ENCODE measurements at regions not wholly inside any gene's neighbourhood (a gene's known extent, or its start where the extent isn't known, plus 50 kb on each side); places are given as distances from the start of the nearest gene placed in this dataset.

DNA sequence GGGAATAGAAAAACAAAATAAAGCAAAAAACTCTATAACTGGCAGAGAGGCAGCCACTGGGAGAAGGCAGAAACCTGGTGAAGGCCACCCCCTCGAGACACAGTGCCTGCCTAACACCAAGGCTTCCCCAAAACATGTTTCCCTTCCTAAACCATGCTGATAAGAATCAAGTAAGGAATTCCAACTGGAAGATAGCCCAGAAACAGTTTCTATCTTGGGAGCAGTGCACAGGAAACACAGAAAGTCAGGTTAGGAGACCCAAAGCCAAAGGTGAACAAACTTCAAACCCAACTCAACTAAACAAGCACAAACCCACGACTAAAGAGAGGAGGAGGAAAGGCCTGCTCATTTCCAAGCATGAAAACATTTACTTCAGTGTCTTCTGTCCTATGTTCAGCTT lies 433.7 kb upstream of the RGS17 start:
- Histone ChIP-seq H3K27me3 (ENCODE audit: control insufficient read depth in 1 of 2, insufficient read depth in 2 of 2, low read length in 2 of 2) (no peaks in the 10 kb centered on the region), H3K79me2 (ENCODE audit: insufficient read depth, low read length) (no peaks in the 10 kb centered on the region), H3K27ac (ENCODE audit: extremely low read length, insufficient read depth, low read length) (no peak overlapping the region), H3K9me3 (ENCODE audit: low read length) (0 out of 2 replicates have a peak, but pooled peaks cover 6% of the 10 kb centered on the region), H3K9ac (ENCODE audit: insufficient read depth, low read depth, low read length) (no peak overlapping the region), H3K36me3 (replicated peaks in 1 of 2; ENCODE audit: control insufficient read depth in 1 of 2, insufficient read depth in 2 of 2, low read length in 2 of 2) (no peaks in the 10 kb centered on the region), H3K4me3 (replicated peaks in 1 of 3; ENCODE audit: insufficient read depth in 1 of 3, low read depth in 2 of 3, low read length in 3 of 3) (no peak overlapping the region), H3K4me1 (ENCODE audit: insufficient read depth, low read length) (no peaks in the 10 kb centered on the region), H4K20me1 (ENCODE audit: insufficient read depth, low read length) (no peaks in the 10 kb centered on the region), H3K4me2 (ENCODE audit: low read depth, low read length) (no peak overlapping the region), H2AFZ (ENCODE audit: low read length) (no peak overlapping the region)
- DNase-seq (ENCODE audit: low spot score): no peak
- in situ Hi-C loops (cut with HindIII; ENCODE audit: extremely low pct_ligation_motif_present, low pct_unique_long_range_greater_than_20kb) (no loop called here), intact Hi-C loops (cut with micrococcal nuclease; ENCODE audit: unreplicated experiment) (no loop called here)
- 10% methylated on average over 2 of the region's 2 CpGs for WGBS (ENCODE audit: low lambda C conversion rate)
- POLR2A ChIA-PET: no interaction called here
- FAIRE-seq: no peak
- CTCF ChIA-PET (ENCODE audit: low intra/inter-chr PET ratio, low total read pairs): no interaction called here
- ATAC-seq: no peak
- no TSS peak for BruUV-seq (replicated peaks)
- TF ChIP-seq ZNF251 (CRISPR knock-in tag; IDR thresholded peaks at IDR 0.05) (no peak), ZBTB3 (CRISPR knock-in tag; IDR thresholded peaks at IDR 0.05; ENCODE audit: borderline replicate concordance, low read depth) (no peak), ZFP36L1 (CRISPR knock-in tag; IDR thresholded peaks at IDR 0.05) (no peak), ZSCAN25 (CRISPR knock-in tag; IDR thresholded peaks at IDR 0.05) (no peak), NPAS2 (CRISPR knock-in tag; IDR thresholded peaks at IDR 0.05; ENCODE audit: borderline replicate concordance) (no peak), ZNF629 (CRISPR knock-in tag; conservative IDR thresholded peaks at IDR 0.05) (no peak), CBFB (CRISPR knock-in tag; IDR thresholded peaks at IDR 0.05) (no peak), REL (CRISPR knock-in tag; conservative IDR thresholded peaks at IDR 0.05) (no peak), FIP1L1 (IDR thresholded peaks at IDR 0.05; ENCODE audit: borderline replicate concordance, insufficient read depth, low read depth, low read length) (no peak), ZNF367 (CRISPR knock-in tag; IDR thresholded peaks at IDR 0.05; ENCODE audit: borderline replicate concordance) (no peak), ZNF775 (CRISPR knock-in tag; IDR thresholded peaks at IDR 0.05; ENCODE audit: borderline replicate concordance) (no peak), ZMYM3 (CRISPR knock-in tag; IDR thresholded peaks at IDR 0.05) (no peak), GTF3A (CRISPR knock-in tag; conservative IDR thresholded peaks at IDR 0.05) (no peak), SALL1 (CRISPR knock-in tag; IDR thresholded peaks at IDR 0.05) (no peak), ONECUT2 (CRISPR knock-in tag; IDR thresholded peaks at IDR 0.05) (no peak)
- TF ChIP-seq, protein P1, sequence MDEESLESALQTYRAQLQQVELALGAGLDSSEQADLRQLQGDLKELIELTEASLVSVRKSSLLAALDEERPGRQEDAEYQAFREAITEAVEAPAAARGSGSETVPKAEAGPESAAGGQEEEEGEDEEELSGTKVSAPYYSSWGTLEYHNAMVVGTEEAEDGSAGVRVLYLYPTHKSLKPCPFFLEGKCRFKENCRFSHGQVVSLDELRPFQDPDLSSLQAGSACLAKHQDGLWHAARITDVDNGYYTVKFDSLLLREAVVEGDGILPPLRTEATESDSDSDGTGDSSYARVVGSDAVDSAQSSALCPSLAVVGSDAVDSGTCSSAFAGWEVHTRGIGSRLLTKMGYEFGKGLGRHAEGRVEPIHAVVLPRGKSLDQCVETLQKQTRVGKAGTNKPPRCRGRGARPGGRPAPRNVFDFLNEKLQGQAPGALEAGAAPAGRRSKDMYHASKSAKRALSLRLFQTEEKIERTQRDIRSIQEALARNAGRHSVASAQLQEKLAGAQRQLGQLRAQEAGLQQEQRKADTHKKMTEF (CRISPR knock-in tag; IDR thresholded peaks at IDR 0.05): no peak
- TF ChIP-seq, protein P2, sequence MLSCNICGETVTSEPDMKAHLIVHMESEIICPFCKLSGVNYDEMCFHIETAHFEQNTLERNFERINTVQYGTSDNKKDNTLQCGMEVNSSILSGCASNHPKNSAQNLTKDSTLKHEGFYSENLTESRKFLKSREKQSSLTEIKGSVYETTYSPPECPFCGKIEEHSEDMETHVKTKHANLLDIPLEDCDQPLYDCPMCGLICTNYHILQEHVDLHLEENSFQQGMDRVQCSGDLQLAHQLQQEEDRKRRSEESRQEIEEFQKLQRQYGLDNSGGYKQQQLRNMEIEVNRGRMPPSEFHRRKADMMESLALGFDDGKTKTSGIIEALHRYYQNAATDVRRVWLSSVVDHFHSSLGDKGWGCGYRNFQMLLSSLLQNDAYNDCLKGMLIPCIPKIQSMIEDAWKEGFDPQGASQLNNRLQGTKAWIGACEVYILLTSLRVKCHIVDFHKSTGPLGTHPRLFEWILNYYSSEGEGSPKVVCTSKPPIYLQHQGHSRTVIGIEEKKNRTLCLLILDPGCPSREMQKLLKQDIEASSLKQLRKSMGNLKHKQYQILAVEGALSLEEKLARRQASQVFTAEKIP (CRISPR knock-in tag; IDR thresholded peaks at IDR 0.05; ENCODE audit: borderline replicate concordance): no peak
- TF ChIP-seq, protein P3, sequence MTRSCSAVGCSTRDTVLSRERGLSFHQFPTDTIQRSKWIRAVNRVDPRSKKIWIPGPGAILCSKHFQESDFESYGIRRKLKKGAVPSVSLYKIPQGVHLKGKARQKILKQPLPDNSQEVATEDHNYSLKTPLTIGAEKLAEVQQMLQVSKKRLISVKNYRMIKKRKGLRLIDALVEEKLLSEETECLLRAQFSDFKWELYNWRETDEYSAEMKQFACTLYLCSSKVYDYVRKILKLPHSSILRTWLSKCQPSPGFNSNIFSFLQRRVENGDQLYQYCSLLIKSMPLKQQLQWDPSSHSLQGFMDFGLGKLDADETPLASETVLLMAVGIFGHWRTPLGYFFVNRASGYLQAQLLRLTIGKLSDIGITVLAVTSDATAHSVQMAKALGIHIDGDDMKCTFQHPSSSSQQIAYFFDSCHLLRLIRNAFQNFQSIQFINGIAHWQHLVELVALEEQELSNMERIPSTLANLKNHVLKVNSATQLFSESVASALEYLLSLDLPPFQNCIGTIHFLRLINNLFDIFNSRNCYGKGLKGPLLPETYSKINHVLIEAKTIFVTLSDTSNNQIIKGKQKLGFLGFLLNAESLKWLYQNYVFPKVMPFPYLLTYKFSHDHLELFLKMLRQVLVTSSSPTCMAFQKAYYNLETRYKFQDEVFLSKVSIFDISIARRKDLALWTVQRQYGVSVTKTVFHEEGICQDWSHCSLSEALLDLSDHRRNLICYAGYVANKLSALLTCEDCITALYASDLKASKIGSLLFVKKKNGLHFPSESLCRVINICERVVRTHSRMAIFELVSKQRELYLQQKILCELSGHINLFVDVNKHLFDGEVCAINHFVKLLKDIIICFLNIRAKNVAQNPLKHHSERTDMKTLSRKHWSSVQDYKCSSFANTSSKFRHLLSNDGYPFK (CRISPR knock-in tag; IDR thresholded peaks at IDR 0.05; ENCODE audit: borderline replicate concordance): no peak
- TF ChIP-seq, protein P4, sequence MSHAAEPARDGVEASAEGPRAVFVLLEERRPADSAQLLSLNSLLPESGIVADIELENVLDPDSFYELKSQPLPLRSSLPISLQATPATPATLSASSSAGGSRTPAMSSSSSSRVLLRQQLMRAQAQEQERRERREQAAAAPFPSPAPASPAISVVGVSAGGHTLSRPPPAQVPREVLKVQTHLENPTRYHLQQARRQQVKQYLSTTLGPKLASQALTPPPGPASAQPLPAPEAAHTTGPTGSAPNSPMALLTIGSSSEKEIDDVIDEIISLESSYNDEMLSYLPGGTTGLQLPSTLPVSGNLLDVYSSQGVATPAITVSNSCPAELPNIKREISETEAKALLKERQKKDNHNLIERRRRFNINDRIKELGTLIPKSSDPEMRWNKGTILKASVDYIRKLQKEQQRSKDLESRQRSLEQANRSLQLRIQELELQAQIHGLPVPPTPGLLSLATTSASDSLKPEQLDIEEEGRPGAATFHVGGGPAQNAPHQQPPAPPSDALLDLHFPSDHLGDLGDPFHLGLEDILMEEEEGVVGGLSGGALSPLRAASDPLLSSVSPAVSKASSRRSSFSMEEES (CRISPR knock-in tag; IDR thresholded peaks at IDR 0.05): no peak
